ENCODE measurements at regions not wholly inside any gene's neighbourhood (a gene's known extent, or its start where the extent isn't known, plus 50 kb on each side); places are given as distances from the start of the nearest gene placed in this dataset.

DNA sequence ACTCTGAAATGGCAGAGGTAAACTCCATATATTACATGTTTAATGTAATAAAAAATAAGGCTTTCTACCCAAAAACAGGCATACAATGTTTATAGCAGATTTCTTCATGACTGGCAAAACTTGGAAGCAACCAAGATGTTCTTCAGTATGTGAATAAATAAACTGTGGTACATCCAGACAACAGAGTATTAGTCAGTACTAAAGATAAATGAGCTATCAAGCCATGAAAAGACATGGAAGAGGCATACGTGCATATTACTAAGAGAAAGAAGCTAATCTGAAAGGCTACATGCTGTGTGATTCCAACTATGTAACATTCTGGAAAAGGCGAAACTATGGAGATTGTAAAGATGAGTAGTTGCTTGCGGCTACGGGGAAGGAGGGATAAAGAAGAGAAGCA lies 97.4 kb downstream of the OSR1 start:
- Mint-ChIP-seq H3K9me3 (peaks cover 0 to 3% of the 10 kb centered on the region in 2 donors), H3K4me3 (no peak overlapping the region), H3K27me3 (ENCODE audit: low read depth) (no peaks in the 10 kb centered on the region), H3K4me1 (ENCODE audit: low read depth) (no peaks in the 10 kb centered on the region), H3K27ac (no peak overlapping the region), H3K36me3 (ENCODE audit: insufficient read depth in 2 of 2) (peaks cover 0 to 1% of the 10 kb centered on the region in 2 donors)
- ATAC-seq (replicated peaks in 1 of 2) (no peak), DNase-seq (no peak)

DNA sequence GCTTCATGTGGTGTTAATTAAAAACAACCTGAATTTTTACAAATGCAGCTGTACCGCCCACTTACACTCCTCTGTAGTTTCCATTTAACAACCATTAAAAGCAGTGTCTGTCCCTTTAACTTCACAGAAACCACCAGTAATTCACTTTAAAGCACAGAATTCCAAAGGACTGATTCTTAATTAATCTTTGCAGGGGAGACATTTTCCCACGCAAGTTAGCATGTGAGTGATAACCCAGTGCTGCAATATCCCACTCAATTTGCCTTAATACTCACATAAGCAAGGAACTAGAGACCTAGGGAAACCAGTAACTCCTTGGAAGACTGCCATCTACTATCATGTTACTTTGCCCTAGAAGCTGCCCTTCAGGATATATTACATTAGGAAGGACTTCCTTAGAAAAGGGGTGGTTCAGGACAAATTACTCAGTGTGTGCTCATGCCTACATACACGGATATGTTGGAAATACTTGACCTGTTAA lies 102.3 kb downstream of the OSR1 start:
- peaks cover 0 to 1% of the 10 kb centered on the region in 2 donors for H3K36me3 Mint-ChIP-seq (ENCODE audit: insufficient read depth in 2 of 2)
- H3K9me3 Mint-ChIP-seq = peaks cover 3% of the 10 kb centered on the region in 2 donors
- no peak for DNase-seq

DNA sequence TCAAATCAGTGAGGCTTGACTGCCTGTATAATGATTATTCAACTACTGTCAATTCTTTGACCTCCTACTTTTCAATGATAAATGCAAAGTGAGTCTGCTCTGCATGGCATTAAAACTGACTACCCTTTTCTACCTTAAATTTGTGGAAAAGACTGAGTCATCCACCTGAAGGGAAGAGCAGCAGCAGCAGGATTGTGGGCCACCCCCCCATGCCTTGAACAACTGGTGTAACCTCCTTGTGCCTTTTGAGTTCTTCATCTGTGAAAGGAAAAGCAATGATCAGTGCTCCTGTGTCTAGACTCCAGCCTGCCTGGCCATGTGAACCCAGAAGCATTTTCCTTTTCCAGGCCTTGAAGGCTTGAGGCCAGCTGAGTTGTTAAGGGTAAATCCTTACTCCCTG lies 102.9 kb downstream of the OSR1 start:
- H3K4me1 Mint-ChIP-seq (ENCODE audit: low read depth) = no peaks in the 10 kb centered on the region
- no peak overlapping the region for H3K27ac Mint-ChIP-seq
- H3K9me3 Mint-ChIP-seq = peaks cover 3% of the 10 kb centered on the region in 2 donors
- H3K27me3 Mint-ChIP-seq (ENCODE audit: low read depth) = no peaks in the 10 kb centered on the region
- DNase-seq (no peak), ATAC-seq (replicated peaks in 1 of 2) (no peak)
- H3K36me3 Mint-ChIP-seq (ENCODE audit: insufficient read depth in 2 of 2) = peaks cover 0 to 1% of the 10 kb centered on the region in 2 donors
- no peak overlapping the region for H3K4me3 Mint-ChIP-seq

More for the DNA sequence above, 102.3 kb downstream of the OSR1 start:
- no peak for ATAC-seq (replicated peaks in 1 of 2)
- H3K4me3 Mint-ChIP-seq = no peak overlapping the region
- H3K27me3 Mint-ChIP-seq (ENCODE audit: low read depth) = no peaks in the 10 kb centered on the region
- H3K27ac Mint-ChIP-seq = no peak overlapping the region
- H3K4me1 Mint-ChIP-seq (ENCODE audit: low read depth) = no peaks in the 10 kb centered on the region

DNA sequence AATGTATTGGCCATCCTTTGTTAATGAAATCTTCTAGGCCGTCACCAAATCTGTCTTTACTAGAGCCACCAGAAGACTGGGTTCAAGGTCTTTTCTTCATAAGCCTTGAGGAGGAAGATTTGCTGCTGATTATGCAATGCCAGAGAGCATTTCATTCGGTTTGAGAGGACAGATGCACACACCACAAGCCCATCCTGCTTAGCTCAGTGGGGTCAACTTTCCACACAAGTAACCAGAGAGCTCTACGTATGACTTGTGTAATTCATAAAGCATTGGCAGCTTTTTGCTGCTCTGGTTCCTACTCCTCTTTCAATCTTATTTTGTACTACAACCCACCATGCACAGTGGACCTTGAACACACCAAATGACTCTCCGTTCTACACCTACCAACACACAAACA lies 106.9 kb downstream of the OSR1 start:
- no peak overlapping the region for H3K4me3 Mint-ChIP-seq
- DNase-seq = no peak
- H3K9me3 Mint-ChIP-seq = peaks cover 0 to 3% of the 10 kb centered on the region in 2 donors
- H3K27me3 Mint-ChIP-seq (ENCODE audit: low read depth) = no peaks in the 10 kb centered on the region
- no peaks in the 10 kb centered on the region for H3K36me3 Mint-ChIP-seq (ENCODE audit: insufficient read depth in 2 of 2)
- no peak overlapping the region for H3K27ac Mint-ChIP-seq
- no peaks in the 10 kb centered on the region for H3K4me1 Mint-ChIP-seq (ENCODE audit: low read depth)
- no peak for ATAC-seq (replicated peaks in 1 of 2)

DNA sequence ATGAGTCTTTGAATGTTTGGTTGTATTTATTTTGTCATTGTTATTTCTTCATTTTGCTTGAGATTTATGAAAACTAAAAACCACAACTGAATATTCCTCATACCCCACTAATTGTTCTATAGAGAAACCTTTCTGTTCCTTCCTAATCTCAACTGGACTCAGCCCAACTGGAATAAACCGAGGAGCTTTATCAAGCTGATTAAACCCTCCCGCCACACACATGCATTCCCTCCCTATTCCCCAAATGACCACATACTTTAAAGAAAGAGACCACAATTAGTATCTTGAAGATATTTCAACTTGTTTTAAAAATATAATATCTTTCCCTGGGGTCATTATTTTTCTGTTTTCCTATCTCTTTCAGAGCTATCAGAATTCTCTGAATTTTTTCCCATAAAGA lies 107.5 kb downstream of the OSR1 start:
- no peaks in the 10 kb centered on the region for H3K4me1 Mint-ChIP-seq (ENCODE audit: low read depth)
- no peak for DNase-seq
- no peak overlapping the region for H3K4me3 Mint-ChIP-seq
- H3K36me3 Mint-ChIP-seq (ENCODE audit: insufficient read depth in 2 of 2) = no peaks in the 10 kb centered on the region
- peaks cover 0 to 3% of the 10 kb centered on the region in 2 donors for H3K9me3 Mint-ChIP-seq
- no peak overlapping the region for H3K27ac Mint-ChIP-seq
- no peaks in the 10 kb centered on the region for H3K27me3 Mint-ChIP-seq (ENCODE audit: low read depth)
- no peak for ATAC-seq (replicated peaks in 1 of 2)

DNA sequence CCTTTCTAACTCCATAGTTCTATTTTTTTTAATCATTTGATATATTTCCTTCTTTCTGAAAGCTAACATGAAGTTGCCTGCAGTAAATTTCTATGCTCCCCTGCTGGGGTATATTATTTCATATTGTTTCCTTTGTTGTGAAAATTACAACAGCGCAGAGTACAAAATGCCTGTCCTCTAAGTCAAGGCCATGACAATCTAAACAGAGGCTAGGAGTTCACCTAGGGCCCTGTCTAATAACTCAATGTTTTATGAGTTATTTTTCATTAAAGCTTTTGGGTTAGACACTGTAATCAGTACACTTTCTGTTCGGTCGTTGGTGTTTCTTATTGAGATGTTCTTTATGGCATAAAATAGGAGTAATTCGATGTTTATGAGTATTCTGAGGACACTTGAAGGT lies 111.2 kb downstream of the OSR1 start:
- ATAC-seq (replicated peaks in 1 of 2) (no peak), DNase-seq (no peak)
- H3K9me3 Mint-ChIP-seq = no peaks in the 10 kb centered on the region
- no peaks in the 10 kb centered on the region for H3K36me3 Mint-ChIP-seq (ENCODE audit: insufficient read depth in 2 of 2)
- H3K4me3 Mint-ChIP-seq = no peak overlapping the region
- H3K4me1 Mint-ChIP-seq (ENCODE audit: low read depth) = no peaks in the 10 kb centered on the region
- no peaks in the 10 kb centered on the region for H3K27me3 Mint-ChIP-seq (ENCODE audit: low read depth)
- no peak overlapping the region for H3K27ac Mint-ChIP-seq

DNA sequence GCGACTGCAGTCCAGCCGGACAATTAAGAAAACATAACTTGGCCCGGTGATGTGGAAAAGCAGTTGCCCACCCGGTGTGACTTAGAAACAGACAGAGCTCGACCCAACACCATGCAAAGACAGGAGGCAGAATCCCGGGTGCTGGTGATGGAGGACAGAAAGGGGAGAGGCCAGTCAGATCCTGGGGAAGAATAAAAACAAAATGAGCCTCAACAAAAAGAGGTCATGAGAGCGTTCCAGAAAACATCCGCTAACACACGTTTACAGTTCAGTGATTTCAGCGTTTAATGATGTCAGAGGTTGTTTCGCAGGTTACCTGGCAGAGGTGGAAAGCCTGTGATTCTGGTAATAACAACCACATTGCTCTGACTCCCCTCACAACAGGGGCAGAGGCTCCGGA lies 111.9 kb downstream of the OSR1 start:
- no peaks in the 10 kb centered on the region for H3K9me3 Mint-ChIP-seq
- H3K27ac Mint-ChIP-seq = no peak overlapping the region
- no peak for ATAC-seq (replicated peaks in 1 of 2)
- no peaks in the 10 kb centered on the region for H3K27me3 Mint-ChIP-seq (ENCODE audit: low read depth)
- DNase-seq = no peak
- no peaks in the 10 kb centered on the region for H3K4me1 Mint-ChIP-seq (ENCODE audit: low read depth)
- H3K36me3 Mint-ChIP-seq (ENCODE audit: insufficient read depth in 2 of 2) = no peaks in the 10 kb centered on the region
- no peak overlapping the region for H3K4me3 Mint-ChIP-seq

DNA sequence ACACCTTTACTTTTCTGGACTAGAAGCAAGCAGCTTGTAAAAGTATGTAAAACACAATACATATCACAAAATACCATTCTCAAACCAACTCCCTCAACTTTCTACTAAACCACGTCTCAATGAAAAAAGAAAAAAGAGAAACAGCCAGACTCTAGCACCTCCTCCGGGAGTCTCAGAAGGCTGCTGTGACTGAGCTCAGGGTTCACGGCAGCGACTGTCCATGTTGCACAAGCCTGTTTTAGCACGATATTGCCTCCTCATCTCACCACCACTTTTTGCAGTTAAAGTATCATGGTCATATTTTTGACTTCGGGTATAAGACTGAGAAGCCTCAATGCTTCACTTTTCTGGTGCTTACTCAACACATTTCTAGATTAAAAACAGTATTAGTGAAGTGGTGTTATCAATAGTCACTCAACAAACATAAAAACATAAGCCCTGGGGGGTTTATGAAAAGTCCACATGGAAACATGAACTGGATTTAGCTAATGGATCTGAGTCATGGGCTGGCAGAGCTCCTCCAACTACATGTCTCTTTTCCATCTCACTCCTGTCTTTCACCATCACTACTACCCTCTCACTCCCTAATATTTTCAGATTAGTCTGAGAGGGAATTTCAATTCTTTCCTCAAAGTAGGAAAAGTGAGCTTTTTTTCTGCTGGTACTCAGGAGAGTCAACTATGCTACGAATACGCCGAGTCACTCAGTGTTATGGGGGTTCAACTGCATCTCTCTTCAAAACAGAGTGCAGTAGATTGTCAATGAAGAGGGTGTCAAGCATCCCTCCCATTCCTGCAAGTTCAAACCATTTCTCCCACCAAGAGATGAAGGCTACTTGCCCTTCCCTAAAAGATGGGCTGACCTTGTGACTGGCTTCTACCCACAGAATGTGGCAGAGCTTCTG lies 113.7 kb downstream of the OSR1 start:
- ATAC-seq (replicated peaks in 1 of 2) = no peak
- no peaks in the 10 kb centered on the region for H3K27me3 Mint-ChIP-seq (ENCODE audit: low read depth)
- H3K9me3 Mint-ChIP-seq = no peaks in the 10 kb centered on the region
- H3K27ac Mint-ChIP-seq = no peak overlapping the region
- no peaks in the 10 kb centered on the region for H3K4me1 Mint-ChIP-seq (ENCODE audit: low read depth)
- H3K36me3 Mint-ChIP-seq (ENCODE audit: insufficient read depth in 2 of 2) = no peaks in the 10 kb centered on the region
- no peak overlapping the region for H3K4me3 Mint-ChIP-seq
- DNase-seq = no peak

DNA sequence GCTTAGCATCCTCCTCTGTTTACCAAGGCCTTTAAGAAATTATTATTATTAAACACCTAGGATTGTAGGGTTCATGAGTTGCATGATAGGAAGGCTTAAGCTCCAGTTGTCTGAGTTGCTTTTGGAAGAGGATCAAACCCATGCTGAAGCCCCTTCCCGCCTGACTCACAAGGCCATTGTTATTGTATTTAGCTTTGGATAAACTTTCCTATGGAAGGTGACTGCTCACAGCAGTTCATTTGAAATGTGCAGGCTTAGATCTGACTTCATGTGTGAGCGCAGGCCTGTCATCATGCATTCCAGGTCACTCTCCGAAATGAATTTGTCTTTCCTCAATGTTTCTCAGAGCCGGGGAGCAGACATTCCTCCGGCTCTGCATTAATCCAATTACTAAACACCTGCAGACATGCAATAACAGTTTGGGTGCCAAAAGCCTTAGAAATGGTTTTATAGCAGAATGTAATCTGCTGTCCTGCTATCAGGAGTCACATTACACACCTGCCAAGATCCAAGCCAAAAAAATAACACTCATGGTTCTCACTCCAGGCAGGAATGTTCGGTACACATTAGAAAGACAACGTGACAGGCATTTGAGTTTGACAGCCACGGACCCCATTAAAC lies 119.9 kb downstream of the OSR1 start:
- Mint-ChIP-seq H3K36me3 (ENCODE audit: insufficient read depth in 2 of 2) (no peaks in the 10 kb centered on the region), H3K4me1 (ENCODE audit: low read depth) (no peaks in the 10 kb centered on the region), H3K27ac (no peak overlapping the region), H3K4me3 (no peak overlapping the region), H3K9me3 (no peaks in the 10 kb centered on the region), H3K27me3 (ENCODE audit: low read depth) (no peaks in the 10 kb centered on the region)
- DNase-seq (no peak), ATAC-seq (replicated peaks in 1 of 2) (no peak)

DNA sequence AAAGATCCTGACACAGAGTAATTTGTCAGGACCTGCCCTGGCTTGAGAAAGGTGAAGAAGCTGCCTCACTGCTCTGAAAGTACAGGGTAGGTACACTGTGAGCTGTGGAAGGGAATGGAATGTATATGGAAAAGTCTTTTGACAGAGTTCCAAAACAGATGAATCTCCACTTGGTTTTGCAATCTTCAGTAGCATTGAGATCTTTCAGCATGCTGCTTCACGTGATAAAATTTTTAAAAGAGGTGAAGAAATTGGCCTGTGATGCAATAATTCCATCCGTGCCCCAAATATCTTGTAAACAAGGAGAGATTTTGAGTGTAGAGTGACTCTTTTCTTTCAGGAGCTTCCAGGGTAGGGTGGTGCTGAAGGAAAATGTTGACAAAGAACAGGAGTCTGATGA lies 123.1 kb downstream of the OSR1 start:
- no peaks in the 10 kb centered on the region for H3K4me1 Mint-ChIP-seq (ENCODE audit: low read depth)
- H3K36me3 Mint-ChIP-seq (ENCODE audit: insufficient read depth in 2 of 2) = no peaks in the 10 kb centered on the region
- DNase-seq = no peak
- no peak overlapping the region for H3K4me3 Mint-ChIP-seq
- H3K9me3 Mint-ChIP-seq = no peaks in the 10 kb centered on the region
- H3K27ac Mint-ChIP-seq = no peak overlapping the region
- ATAC-seq (replicated peaks in 1 of 2) = no peak
- no peaks in the 10 kb centered on the region for H3K27me3 Mint-ChIP-seq (ENCODE audit: low read depth)

DNA sequence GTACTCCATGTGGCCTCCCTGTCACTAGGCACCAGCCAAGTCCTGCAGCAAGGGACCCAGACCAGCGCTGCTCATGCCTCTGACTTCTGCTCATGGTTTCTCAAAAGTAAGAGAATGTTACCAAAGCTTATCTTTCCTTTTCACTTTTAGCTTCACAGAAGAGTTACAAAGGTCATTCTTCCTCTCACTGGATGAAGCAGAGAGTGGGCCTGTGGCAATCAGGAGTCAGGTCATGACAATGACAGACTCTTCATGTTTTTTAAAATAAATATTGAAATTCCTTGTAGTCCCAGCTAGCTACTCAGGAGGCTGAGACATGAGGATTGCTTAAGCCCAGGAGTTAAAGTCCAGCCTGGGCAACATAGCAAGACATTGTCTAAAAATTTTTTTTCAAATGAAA lies 126.1 kb downstream of the OSR1 start:
- Mint-ChIP-seq H3K4me3 (no peak overlapping the region), H3K9me3 (no peaks in the 10 kb centered on the region), H3K27ac (no peak overlapping the region), H3K27me3 (ENCODE audit: low read depth) (no peaks in the 10 kb centered on the region), H3K4me1 (ENCODE audit: low read depth) (no peaks in the 10 kb centered on the region), H3K36me3 (ENCODE audit: insufficient read depth in 2 of 2) (no peaks in the 10 kb centered on the region)
- ATAC-seq (replicated peaks in 1 of 2) (no peak), DNase-seq (no peak)

DNA sequence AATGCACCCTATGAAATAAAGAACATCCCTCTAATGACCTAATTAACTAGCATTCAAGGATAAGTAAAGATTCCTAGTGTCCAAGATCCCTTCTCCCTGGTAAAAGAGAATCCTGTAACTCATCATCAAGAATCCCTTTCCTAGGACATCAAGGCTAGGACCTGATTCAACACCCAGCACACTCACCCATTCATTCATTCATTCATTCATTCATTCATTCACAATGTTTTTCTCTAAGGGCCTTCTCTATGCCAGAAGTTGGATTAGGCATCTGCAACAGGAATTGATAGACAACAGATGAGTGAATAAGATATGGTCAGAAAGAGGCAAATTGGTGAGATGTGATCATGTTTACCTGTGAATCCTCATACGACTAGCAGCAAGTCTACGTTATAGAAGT lies 126.8 kb downstream of the OSR1 start:
- DNase-seq (no peak), ATAC-seq (replicated peaks in 1 of 2) (no peak)
- H3K4me3 Mint-ChIP-seq = no peak overlapping the region
- no peaks in the 10 kb centered on the region for H3K9me3 Mint-ChIP-seq
- H3K36me3 Mint-ChIP-seq (ENCODE audit: insufficient read depth in 2 of 2) = no peaks in the 10 kb centered on the region
- no peaks in the 10 kb centered on the region for H3K27me3 Mint-ChIP-seq (ENCODE audit: low read depth)
- no peaks in the 10 kb centered on the region for H3K4me1 Mint-ChIP-seq (ENCODE audit: low read depth)
- no peak overlapping the region for H3K27ac Mint-ChIP-seq

DNA sequence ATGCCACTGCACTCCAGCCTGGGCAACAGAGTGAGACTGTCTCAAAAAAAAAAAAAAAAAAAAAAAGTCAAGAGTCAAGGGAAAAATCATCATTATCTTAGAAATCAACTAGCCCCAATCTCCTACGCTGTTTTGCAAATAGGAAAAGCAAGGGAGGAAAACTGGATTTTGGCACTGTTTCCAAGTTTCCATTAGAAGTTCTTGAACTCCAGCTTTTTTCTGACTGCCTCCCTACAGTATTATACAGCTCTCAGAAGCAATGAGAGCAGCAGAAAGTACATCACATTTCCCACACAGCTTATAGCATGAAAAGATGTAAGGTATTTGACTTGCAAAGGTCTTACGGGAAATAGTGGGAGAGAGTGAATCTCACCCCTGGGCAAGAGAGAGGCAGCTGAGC lies 127.8 kb downstream of the OSR1 start:
- Mint-ChIP-seq H3K27ac (no peak overlapping the region), H3K4me3 (no peak overlapping the region), H3K36me3 (ENCODE audit: insufficient read depth in 2 of 2) (no peaks in the 10 kb centered on the region), H3K4me1 (ENCODE audit: low read depth) (no peaks in the 10 kb centered on the region), H3K9me3 (no peaks in the 10 kb centered on the region), H3K27me3 (ENCODE audit: low read depth) (no peaks in the 10 kb centered on the region)
- ATAC-seq (replicated peaks in 1 of 2) = no peak
- DNase-seq = no peak

Data from activated T-cell treated with anti-CD3 and anti-CD28 coated beads, Interleukin-2, amount 50 U/mL, for 72 hours (primary cell).